HL-60 (cell line): ENCODE measurements at regions not wholly inside any gene's neighbourhood (a gene's known extent, or its start where the extent isn't known, plus 50 kb on each side); places are given as distances from the start of the nearest gene placed in this dataset.

Source experiments
- DNase-seq, 2 experiments: peaks; one replicate each; pipeline ENCODE4 v3.0.0-alpha.2; 2010 to 2020; ENCODE audit warnings: low read depth in 1 of 2, low spot score in 1 of 2
- H3K27ac ChIP-seq: fragments of 250-450 bp; sonication (Bioruptor Pico); replicated peaks from 2 replicates; pipeline ENCODE4 v1.5.1; 2020; ENCODE audit warnings: mild to moderate bottlenecking, moderate library complexity
- H3K27me3 ChIP-seq: fragments of 250-450 bp; sonication (Bioruptor Pico); 2 replicates; pipeline ENCODE4 v1.5.1; 2021; ENCODE audit warnings: mild to moderate bottlenecking, moderate library complexity; ENCODE audit not compliant: insufficient read depth, poor library complexity, severe bottlenecking
- H3K4me3 ChIP-seq: replicated peaks from 2 replicates; pipeline ENCODE4 v1.5.1; 2011; ENCODE audit warnings: mild to moderate bottlenecking, control low read depth, low read length; ENCODE audit not compliant: insufficient read depth
- CTCF ChIP-seq: IDR thresholded peaks from one replicate; pipeline ENCODE4 v1.5.1; 2011; ENCODE audit warnings: low read length, control low read depth, inconsistent platforms; ENCODE audit not compliant: insufficient read depth
- GABPA ChIP-seq: IDR thresholded peaks from 2 replicates; pipeline ENCODE4 v1.6.1; 2012; ENCODE audit warnings: low read depth
- POLR2AphosphoS5 ChIP-seq: IDR thresholded peaks from 2 replicates; pipeline ENCODE4 v1.6.1; 2012; ENCODE audit warnings: low read depth
- REST ChIP-seq: IDR thresholded peaks from 2 replicates; pipeline ENCODE4 v1.6.1; 2012; ENCODE audit warnings: low read depth; ENCODE audit not compliant: insufficient replicate concordance
- SPI1 ChIP-seq: IDR thresholded peaks from 2 replicates; pipeline ENCODE4 v1.6.1; 2012; ENCODE audit warnings: low read depth, mild to moderate bottlenecking, borderline replicate concordance

- H3K4me3 ChIP-seq = no peak overlapping the region
- no peak overlapping the region for H3K27ac ChIP-seq
- H3K27me3 ChIP-seq = no peaks in the 10 kb centered on the region
- TF ChIP-seq REST (no peak), GABPA (no peak), POLR2AphosphoS5 (no peak), SPI1 (no peak), CTCF (no peak)
- DNase-seq = no peak
Observed at GRCh38 chr3:72334681-72335457, 513.4 kb downstream of the SHQ1 start.

- TF ChIP-seq CTCF (no peak), POLR2AphosphoS5 (no peak), GABPA (no peak), REST (no peak), SPI1 (no peak)
- no peak for DNase-seq
- H3K27me3 ChIP-seq = no peaks in the 10 kb centered on the region
- H3K4me3 ChIP-seq = no peak overlapping the region
- H3K27ac ChIP-seq = no peak overlapping the region
Observed at GRCh38 chr3:72332689-72333088, 515.6 kb downstream of the SHQ1 start.

- DNase-seq = no peak
- Histone ChIP-seq H3K27ac (no peak overlapping the region), H3K4me3 (no peak overlapping the region), H3K27me3 (no peaks in the 10 kb centered on the region)
- TF ChIP-seq CTCF (no peak), POLR2AphosphoS5 (no peak), GABPA (no peak), REST (no peak), SPI1 (no peak)
Observed at GRCh38 chr3:72332036-72332435, 516.2 kb downstream of the SHQ1 start.
